ENCODE measurements at regions not wholly inside any gene's neighbourhood (a gene's known extent, or its start where the extent isn't known, plus 50 kb on each side); places are given as distances from the start of the nearest gene placed in this dataset.

DNA sequence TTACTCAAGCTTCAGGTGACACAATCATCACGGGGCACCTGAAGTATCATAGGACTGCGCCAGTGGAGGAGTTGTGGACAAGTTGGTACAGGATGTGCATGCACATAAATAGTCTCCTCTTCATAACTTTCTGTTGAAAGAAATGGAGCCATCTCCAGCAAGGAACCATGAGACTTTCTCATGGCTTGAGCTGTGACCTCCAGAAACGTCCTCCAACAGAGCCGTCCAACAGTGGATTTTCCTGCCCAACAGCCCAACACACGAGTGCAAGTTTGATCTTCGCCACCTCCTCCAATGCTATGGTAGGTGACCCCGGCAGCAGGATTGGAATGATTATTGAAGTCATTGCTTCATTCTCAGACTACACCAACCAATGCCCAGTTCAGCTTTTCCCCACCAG, 105.1 kb upstream of the ZNF507 start:
- no peak overlapping the region for H2AFZ ChIP-seq (ENCODE audit: control insufficient read depth, low read length)
- H3K4me2 ChIP-seq (ENCODE audit: control insufficient read depth, extremely low read depth, insufficient read depth, low read depth, low read length), result no peak overlapping the region
- H3K27me3 ChIP-seq (ENCODE audit: control insufficient read depth, extremely low read depth, insufficient read depth, low read length), result no peaks in the 10 kb centered on the region
- peaks cover 2% of the 10 kb centered on the region for H3K9me3 ChIP-seq (ENCODE audit: control insufficient read depth, low read depth, low read length)
- no peak overlapping the region for H3K27ac ChIP-seq (ENCODE audit: control insufficient read depth, insufficient read depth, low read length)
- H4K20me1 ChIP-seq (ENCODE audit: control insufficient read depth, extremely low read depth, insufficient read depth, low read length), result no peaks in the 10 kb centered on the region
- H3K79me2 ChIP-seq (ENCODE audit: control insufficient read depth, insufficient read depth, low read length), result no peaks in the 10 kb centered on the region
- TF ChIP-seq, protein P1, sequence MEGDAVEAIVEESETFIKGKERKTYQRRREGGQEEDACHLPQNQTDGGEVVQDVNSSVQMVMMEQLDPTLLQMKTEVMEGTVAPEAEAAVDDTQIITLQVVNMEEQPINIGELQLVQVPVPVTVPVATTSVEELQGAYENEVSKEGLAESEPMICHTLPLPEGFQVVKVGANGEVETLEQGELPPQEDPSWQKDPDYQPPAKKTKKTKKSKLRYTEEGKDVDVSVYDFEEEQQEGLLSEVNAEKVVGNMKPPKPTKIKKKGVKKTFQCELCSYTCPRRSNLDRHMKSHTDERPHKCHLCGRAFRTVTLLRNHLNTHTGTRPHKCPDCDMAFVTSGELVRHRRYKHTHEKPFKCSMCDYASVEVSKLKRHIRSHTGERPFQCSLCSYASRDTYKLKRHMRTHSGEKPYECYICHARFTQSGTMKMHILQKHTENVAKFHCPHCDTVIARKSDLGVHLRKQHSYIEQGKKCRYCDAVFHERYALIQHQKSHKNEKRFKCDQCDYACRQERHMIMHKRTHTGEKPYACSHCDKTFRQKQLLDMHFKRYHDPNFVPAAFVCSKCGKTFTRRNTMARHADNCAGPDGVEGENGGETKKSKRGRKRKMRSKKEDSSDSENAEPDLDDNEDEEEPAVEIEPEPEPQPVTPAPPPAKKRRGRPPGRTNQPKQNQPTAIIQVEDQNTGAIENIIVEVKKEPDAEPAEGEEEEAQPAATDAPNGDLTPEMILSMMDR (optimal IDR thresholded peaks at IDR 0.05 in 1 of 3, IDR thresholded peaks at IDR 0.05 in 1 of 3, conservative IDR thresholded peaks at IDR 0.05 in 1 of 3; ENCODE audit: extremely low read depth in 1 of 3, insufficient read depth in 2 of 3, low read length in 3 of 3), result no peak
- TF ChIP-seq EZH2 (IDR thresholded peaks at IDR 0.05; ENCODE audit: low read length), result no peak
- no peaks in the 10 kb centered on the region for H3K4me1 ChIP-seq (ENCODE audit: control insufficient read depth, extremely low read depth, insufficient read depth, low read length)
- no peaks in the 10 kb centered on the region for H3K9me1 ChIP-seq (ENCODE audit: control insufficient read depth, extremely low read depth, insufficient read depth, low read length)
- no peaks in the 10 kb centered on the region for H3K36me3 ChIP-seq (ENCODE audit: control insufficient read depth in 2 of 2, extremely low read depth in 1 of 2, insufficient read depth in 2 of 2, low read length in 2 of 2)
- H3K9ac ChIP-seq (ENCODE audit: control insufficient read depth, extremely low read depth, insufficient read depth, low read length), result no peak overlapping the region
- dilution Hi-C loops (cut with MboI; ENCODE audit: extremely low pct_ligation_motif_present, low sequenced_read_pairs), result no loop called here
- no peak for FAIRE-seq
- no peak overlapping the region for H3K4me3 ChIP-seq (ENCODE audit: control insufficient read depth in 2 of 3, extremely low read depth in 1 of 3, insufficient read depth in 2 of 3, low read depth in 1 of 3, low read length in 3 of 3)
- DNase-seq (ENCODE audit: low read depth, low spot score), result no peak

DNA sequence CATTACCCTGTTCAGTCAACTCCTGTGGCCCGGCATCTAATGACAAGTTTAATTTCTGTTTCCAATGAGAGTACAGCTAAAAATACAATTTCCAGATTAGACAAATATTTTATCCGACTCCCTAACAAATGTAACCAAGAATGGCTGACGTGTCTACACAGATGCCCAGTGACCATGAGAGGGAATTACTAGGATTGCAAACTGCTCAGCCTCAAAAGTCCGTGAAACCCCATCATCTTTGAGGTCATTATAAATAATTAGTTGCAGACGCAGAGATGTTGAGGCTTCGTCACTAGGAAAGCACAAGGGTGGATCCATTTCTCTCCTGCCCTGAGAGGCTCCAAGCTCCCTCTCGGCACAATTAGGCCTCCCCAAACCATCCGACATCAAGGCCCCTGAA, 104.1 kb upstream of the ZNF507 start:
- H3K9me3 ChIP-seq (ENCODE audit: control insufficient read depth, low read depth, low read length), result peaks cover 2% of the 10 kb centered on the region
- no peaks in the 10 kb centered on the region for H3K27me3 ChIP-seq (ENCODE audit: control insufficient read depth, extremely low read depth, insufficient read depth, low read length)
- H3K4me1 ChIP-seq (ENCODE audit: control insufficient read depth, extremely low read depth, insufficient read depth, low read length), result no peaks in the 10 kb centered on the region
- H4K20me1 ChIP-seq (ENCODE audit: control insufficient read depth, extremely low read depth, insufficient read depth, low read length), result no peaks in the 10 kb centered on the region
- dilution Hi-C loops (cut with MboI; ENCODE audit: extremely low pct_ligation_motif_present, low sequenced_read_pairs), result no loop called here
- FAIRE-seq (no peak), DNase-seq (ENCODE audit: low read depth, low spot score) (no peak)
- TF ChIP-seq, protein P1 (optimal IDR thresholded peaks at IDR 0.05 in 1 of 3, IDR thresholded peaks at IDR 0.05 in 1 of 3, conservative IDR thresholded peaks at IDR 0.05 in 1 of 3; ENCODE audit: extremely low read depth in 1 of 3, insufficient read depth in 2 of 3, low read length in 3 of 3), result no peak
- no peak for TF ChIP-seq EZH2 (IDR thresholded peaks at IDR 0.05; ENCODE audit: low read length)
- H3K27ac ChIP-seq (ENCODE audit: control insufficient read depth, insufficient read depth, low read length), result no peak overlapping the region
- no peaks in the 10 kb centered on the region for H3K36me3 ChIP-seq (ENCODE audit: control insufficient read depth in 2 of 2, extremely low read depth in 1 of 2, insufficient read depth in 2 of 2, low read length in 2 of 2)
- H3K79me2 ChIP-seq (ENCODE audit: control insufficient read depth, insufficient read depth, low read length), result no peaks in the 10 kb centered on the region
- no peak overlapping the region for H2AFZ ChIP-seq (ENCODE audit: control insufficient read depth, low read length)
- no peak overlapping the region for H3K4me2 ChIP-seq (ENCODE audit: control insufficient read depth, extremely low read depth, insufficient read depth, low read depth, low read length)
- H3K9me1 ChIP-seq (ENCODE audit: control insufficient read depth, extremely low read depth, insufficient read depth, low read length), result no peaks in the 10 kb centered on the region
- no peak overlapping the region for H3K4me3 ChIP-seq (ENCODE audit: control insufficient read depth in 2 of 3, extremely low read depth in 1 of 3, insufficient read depth in 2 of 3, low read depth in 1 of 3, low read length in 3 of 3)
- no peak overlapping the region for H3K9ac ChIP-seq (ENCODE audit: control insufficient read depth, extremely low read depth, insufficient read depth, low read length)

Data from keratinocyte (primary cell).